ENCODE measurements at regions not wholly inside any gene's neighbourhood (a gene's known extent, or its start where the extent isn't known, plus 50 kb on each side); places are given as distances from the start of the nearest gene placed in this dataset.

DNA sequence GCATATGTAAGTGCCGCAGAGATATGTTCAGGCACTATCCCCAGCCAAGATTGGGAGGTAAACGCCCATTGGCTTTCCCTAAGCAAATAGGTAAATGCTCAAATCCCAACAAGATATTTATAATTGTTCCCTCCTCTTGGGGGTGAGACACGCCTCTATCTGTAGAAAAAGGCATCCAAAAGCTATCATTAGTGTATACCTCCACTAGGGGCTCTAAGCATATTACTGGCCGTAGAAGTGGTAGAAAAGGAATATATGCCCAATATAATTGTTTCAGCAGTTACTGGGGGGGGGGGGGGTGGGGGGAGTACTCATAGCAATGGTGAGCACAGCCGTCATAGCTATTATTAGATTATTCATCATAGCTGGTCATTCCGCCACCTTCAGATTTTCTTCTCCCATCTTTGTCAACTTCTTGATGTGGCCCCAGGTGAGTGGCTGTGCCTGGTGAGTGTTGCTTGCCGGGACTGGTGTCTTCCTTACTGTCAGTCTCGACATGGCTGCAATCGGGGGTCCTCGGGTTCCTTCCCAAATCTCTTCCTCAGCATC lies 53.3 kb upstream of the WDR1 start:
- peak; percentile 30 for DNase-seq (ENCODE audit: low spot score)
- no peaks in the 10 kb centered on the region; the same call in 1 of the 2 replicates for H3K9me2 ChIP-seq (ENCODE audit: insufficient read depth)
- no peaks in the 10 kb centered on the region for H3K79me2 ChIP-seq (replicated peaks; ENCODE audit: insufficient read depth)
- no peaks in the 10 kb centered on the region for H4K20me1 ChIP-seq (replicated peaks; ENCODE audit: insufficient read depth)
- no peak for ATAC-seq
- Mint-ChIP-seq H3K4me3 (no peak overlapping the region), H3K9me3 (no peaks in the 10 kb centered on the region), H3K4me1 (peaks cover 17% of the 10 kb centered on the region), H3K27me3 (ENCODE audit: insufficient read depth, low read depth, poor library complexity) (peaks cover 3% of the 10 kb centered on the region), H3K27ac (no peak overlapping the region), H3K36me3 (ENCODE audit: low read depth) (no peaks in the 10 kb centered on the region)
- no peaks in the 10 kb centered on the region for H3F3A ChIP-seq (replicated peaks; ENCODE audit: low read depth)
- no peak overlapping the region for H3K4me2 ChIP-seq
- TF ChIP-seq, protein P1, sequence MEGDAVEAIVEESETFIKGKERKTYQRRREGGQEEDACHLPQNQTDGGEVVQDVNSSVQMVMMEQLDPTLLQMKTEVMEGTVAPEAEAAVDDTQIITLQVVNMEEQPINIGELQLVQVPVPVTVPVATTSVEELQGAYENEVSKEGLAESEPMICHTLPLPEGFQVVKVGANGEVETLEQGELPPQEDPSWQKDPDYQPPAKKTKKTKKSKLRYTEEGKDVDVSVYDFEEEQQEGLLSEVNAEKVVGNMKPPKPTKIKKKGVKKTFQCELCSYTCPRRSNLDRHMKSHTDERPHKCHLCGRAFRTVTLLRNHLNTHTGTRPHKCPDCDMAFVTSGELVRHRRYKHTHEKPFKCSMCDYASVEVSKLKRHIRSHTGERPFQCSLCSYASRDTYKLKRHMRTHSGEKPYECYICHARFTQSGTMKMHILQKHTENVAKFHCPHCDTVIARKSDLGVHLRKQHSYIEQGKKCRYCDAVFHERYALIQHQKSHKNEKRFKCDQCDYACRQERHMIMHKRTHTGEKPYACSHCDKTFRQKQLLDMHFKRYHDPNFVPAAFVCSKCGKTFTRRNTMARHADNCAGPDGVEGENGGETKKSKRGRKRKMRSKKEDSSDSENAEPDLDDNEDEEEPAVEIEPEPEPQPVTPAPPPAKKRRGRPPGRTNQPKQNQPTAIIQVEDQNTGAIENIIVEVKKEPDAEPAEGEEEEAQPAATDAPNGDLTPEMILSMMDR (conservative IDR thresholded peaks at IDR 0.05; ENCODE audit: low read depth in 2 of 2) = 0 out of 4 replicates have a peak, but pooled peaks of 1 of the 2 experiments have one; percentile 13
- no peak for TF ChIP-seq NANOG (IDR thresholded peaks at IDR 0.05; ENCODE audit: borderline replicate concordance)
- H3K27me3 ChIP-seq (ENCODE audit: insufficient read depth) = no peaks in the 10 kb centered on the region
- no peak overlapping the region for H2AFZ ChIP-seq
- no peaks in the 10 kb centered on the region for H3K36me3 ChIP-seq (ENCODE audit: insufficient read depth)
- H3K4me3 ChIP-seq = no peak overlapping the region
- no peaks in the 10 kb centered on the region for H3K4me1 ChIP-seq (ENCODE audit: insufficient read depth)
- H3K27ac ChIP-seq (ENCODE audit: low read depth) = no peak overlapping the region

DNA sequence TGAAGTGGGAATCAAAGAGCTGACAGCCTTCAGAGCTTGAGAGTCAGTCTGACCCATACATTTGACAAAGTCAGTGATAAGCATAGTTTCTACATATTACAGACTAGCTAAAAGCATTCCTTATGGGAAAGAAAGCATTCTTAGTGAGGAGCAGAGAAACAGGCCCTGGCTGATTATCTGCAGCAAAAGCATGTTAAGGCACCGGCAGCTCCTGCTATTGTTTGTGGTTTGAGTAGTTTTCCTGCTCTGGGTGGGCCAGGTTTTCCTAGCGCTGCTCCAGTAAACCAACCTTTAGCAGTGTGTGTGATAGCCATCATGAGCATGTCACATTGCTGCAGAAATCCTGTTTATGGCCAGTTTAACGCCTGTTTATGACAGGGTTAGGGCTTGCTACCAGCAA lies 51.6 kb upstream of the WDR1 start:
- Mint-ChIP-seq H3K9me3 (no peaks in the 10 kb centered on the region), H3K27me3 (ENCODE audit: insufficient read depth, low read depth, poor library complexity) (no peaks in the 10 kb centered on the region), H3K36me3 (ENCODE audit: low read depth) (no peaks in the 10 kb centered on the region), H3K27ac (no peak overlapping the region), H3K4me1 (peaks cover 8% of the 10 kb centered on the region), H3K4me3 (no peak overlapping the region)
- Histone ChIP-seq H4K20me1 (replicated peaks; ENCODE audit: insufficient read depth) (no peaks in the 10 kb centered on the region), H3K4me1 (ENCODE audit: insufficient read depth) (no peaks in the 10 kb centered on the region), H3F3A (replicated peaks; ENCODE audit: low read depth) (no peaks in the 10 kb centered on the region), H2AFZ (no peak overlapping the region), H3K36me3 (ENCODE audit: insufficient read depth) (no peaks in the 10 kb centered on the region), H3K4me2 (no peak overlapping the region), H3K27ac (ENCODE audit: low read depth) (no peak overlapping the region), H3K27me3 (ENCODE audit: insufficient read depth) (no peaks in the 10 kb centered on the region), H3K9me2 (ENCODE audit: insufficient read depth) (no peaks in the 10 kb centered on the region), H3K4me3 (no peak overlapping the region), H3K79me2 (replicated peaks; ENCODE audit: insufficient read depth) (no peaks in the 10 kb centered on the region)
- DNase-seq (ENCODE audit: low spot score) (no peak), ATAC-seq (no peak)
- TF ChIP-seq, protein P2, sequence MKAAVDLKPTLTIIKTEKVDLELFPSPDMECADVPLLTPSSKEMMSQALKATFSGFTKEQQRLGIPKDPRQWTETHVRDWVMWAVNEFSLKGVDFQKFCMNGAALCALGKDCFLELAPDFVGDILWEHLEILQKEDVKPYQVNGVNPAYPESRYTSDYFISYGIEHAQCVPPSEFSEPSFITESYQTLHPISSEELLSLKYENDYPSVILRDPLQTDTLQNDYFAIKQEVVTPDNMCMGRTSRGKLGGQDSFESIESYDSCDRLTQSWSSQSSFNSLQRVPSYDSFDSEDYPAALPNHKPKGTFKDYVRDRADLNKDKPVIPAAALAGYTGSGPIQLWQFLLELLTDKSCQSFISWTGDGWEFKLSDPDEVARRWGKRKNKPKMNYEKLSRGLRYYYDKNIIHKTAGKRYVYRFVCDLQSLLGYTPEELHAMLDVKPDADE (IDR thresholded peaks at IDR 0.05) = no peak
- TF ChIP-seq EZH2phosphoT487 (IDR thresholded peaks at IDR 0.05; ENCODE audit: unreplicated experiment) (no peak), POLR2AphosphoS5 (IDR thresholded peaks at IDR 0.05; ENCODE audit: low read depth) (no peak), CREB1 (CRISPR knock-in tag; IDR thresholded peaks at IDR 0.05; ENCODE audit: low read depth) (no peak)

DNA sequence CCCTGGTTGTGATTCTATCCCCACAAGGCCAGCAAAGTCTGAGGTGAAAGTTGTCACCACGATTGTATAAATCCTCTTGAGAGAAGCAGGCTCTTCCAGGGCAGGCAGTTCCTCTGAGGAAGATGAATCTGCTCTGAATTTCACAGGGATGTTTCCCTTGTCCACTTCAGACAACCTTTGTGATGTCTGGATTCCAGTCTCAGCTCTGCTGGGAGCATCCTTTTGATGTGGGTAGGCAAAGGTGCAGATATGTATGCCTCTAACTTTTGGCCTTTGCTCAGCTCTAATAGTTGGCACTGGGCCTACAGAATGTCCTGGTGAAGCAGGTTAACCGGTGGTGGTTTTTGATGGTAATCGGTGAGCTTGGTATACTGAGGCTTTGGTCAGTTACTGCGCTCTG lies 50.6 kb upstream of the WDR1 start:
- ATAC-seq (no peak), DNase-seq (ENCODE audit: low spot score) (no peak)
- H3K27me3 ChIP-seq (ENCODE audit: insufficient read depth) = no peaks in the 10 kb centered on the region
- no peaks in the 10 kb centered on the region for H3F3A ChIP-seq (replicated peaks; ENCODE audit: low read depth)
- H3K4me3 Mint-ChIP-seq = no peak overlapping the region
- H4K20me1 ChIP-seq (replicated peaks; ENCODE audit: insufficient read depth) = no peaks in the 10 kb centered on the region
- no peak overlapping the region for H3K4me3 ChIP-seq
- no peaks in the 10 kb centered on the region for H3K9me3 Mint-ChIP-seq
- H3K36me3 Mint-ChIP-seq (ENCODE audit: low read depth) = no peaks in the 10 kb centered on the region
- H3K79me2 ChIP-seq (replicated peaks; ENCODE audit: insufficient read depth) = no peaks in the 10 kb centered on the region
- no peaks in the 10 kb centered on the region for H3K9me2 ChIP-seq (ENCODE audit: insufficient read depth)
- no peak overlapping the region for H3K27ac ChIP-seq (ENCODE audit: low read depth)
- no peaks in the 10 kb centered on the region for H3K36me3 ChIP-seq (ENCODE audit: insufficient read depth)
- no peak overlapping the region for H3K27ac Mint-ChIP-seq
- no peaks in the 10 kb centered on the region for H3K27me3 Mint-ChIP-seq (ENCODE audit: insufficient read depth, low read depth, poor library complexity)
- H3K4me1 ChIP-seq (ENCODE audit: insufficient read depth) = no peaks in the 10 kb centered on the region
- no peak overlapping the region for H2AFZ ChIP-seq
- H3K4me2 ChIP-seq = no peak overlapping the region
- peaks cover 2% of the 10 kb centered on the region for H3K4me1 Mint-ChIP-seq
- TF ChIP-seq, protein P2 (IDR thresholded peaks at IDR 0.05) = no peak
- TF ChIP-seq ZNF331 (CRISPR knock-in tag; IDR thresholded peaks at IDR 0.05; ENCODE audit: low read depth) = no peak

Data from GM23338 (cell line).